Activated CD4-positive, alpha-beta T cell treated with anti-CD3 and anti-CD28 coated beads, Interleukin-2, amount 50 U/mL, for 4 hours (primary cell): ENCODE measurements at regions not wholly inside any gene's neighbourhood (a gene's known extent, or its start where the extent isn't known, plus 50 kb on each side); places are given as distances from the start of the nearest gene placed in this dataset.

Experiments used
- DNase-seq, 2 experiments: peaks; one replicate each; pipeline ENCODE4 v3.0.0-alpha.2; 2020

DNA sequence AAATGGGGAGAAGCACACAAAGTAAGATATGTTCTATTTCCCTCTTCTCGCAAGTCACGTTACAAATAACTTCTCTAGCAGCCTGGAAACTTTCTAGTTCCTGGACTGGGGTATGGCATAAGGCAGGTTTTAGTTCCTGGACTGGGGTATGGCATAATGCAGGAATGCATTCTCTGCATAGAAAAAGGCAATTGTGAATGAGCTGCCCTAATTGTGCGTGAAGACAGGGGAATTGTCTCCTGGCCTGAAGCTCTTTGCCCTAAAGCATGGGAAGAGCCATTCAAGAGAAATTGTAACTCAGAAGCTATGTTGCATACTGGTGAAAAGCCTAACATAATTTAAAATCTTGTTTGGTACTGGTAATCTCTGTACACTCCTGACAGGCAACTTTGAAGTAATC, 54.3 kb upstream of the CBLB start:
- no peak for DNase-seq

DNA sequence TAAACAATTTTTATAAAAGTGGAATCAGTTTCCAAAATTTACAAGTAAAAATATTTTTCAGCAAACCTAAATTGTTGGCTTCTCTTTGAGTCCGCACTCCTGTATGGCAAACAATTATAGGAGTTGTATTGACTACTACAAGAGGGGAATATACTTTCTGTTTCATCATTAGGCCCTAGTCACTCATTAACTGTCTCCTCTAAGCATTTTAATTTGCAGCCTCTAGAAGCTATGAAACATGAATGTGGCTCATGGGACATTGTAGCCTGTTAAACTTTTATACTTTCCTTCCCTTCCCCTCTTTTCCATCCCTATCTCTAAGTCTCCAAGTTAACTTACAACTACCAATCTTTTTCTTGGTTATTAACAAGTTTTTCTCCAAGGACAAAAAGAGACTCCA, 58.9 kb upstream of the CBLB start:
- no peak for DNase-seq

DNA sequence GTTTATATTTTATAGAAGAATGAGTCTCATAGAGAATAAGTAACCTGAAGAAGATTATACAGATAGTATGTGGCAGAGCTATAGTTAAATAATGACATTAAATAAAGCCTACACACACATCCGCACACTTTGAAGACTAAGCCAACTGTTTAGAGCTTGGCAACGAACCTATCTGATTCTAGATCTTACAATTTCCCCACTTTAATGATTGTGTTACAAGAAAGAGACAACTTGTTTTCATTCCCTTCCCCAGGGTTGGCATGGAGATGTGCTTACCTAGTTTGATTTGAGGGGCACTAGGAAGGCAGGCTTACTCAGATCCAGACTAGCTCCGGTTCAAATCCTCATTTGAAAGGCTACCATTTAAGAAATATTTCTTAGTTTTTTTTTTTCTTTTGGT, 61.9 kb upstream of the CBLB start:
- no peak for DNase-seq

- no peak for DNase-seq
Observed at GRCh38 chr3:105931500-105931899, 62.7 kb upstream of the CBLB start.

DNA sequence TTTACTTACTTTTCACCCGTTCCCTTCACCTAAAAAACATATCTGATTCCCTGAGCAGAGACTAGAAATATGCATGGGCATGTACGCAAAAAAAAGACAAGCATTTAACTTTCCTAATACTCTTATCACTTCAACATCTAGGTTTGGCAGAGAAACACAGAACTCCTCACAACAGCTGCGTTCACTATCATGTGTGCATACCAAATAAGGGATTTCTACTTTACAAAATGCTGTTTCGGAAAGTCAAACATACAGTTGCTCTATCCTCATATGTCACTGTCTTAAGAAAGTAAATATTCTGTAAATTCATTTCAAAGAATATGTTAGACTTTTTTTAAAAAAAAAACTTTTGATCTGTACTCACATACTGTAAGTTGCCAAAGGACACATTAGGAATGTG, 65.1 kb upstream of the CBLB start:
- DNase-seq = no peak

DNA sequence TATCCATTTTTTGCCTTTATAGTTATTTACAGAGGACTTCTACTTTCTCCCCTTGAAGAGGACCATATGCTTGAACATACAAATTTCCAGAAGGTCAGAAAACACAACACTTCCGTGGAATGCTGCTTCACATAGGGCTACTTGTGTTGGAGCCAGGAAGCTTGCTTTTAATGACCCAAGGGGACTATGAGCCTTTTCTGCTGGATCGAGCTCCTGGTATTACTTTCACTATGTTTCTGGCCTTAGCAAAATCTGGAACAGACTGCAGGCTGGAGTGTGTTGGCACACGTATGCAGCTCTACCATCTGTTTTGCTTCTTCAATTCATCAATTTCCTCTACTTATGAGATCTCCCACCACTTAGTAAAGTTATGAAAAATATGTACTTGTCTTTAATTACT, 69.3 kb upstream of the CBLB start:
- DNase-seq = no peak

DNA sequence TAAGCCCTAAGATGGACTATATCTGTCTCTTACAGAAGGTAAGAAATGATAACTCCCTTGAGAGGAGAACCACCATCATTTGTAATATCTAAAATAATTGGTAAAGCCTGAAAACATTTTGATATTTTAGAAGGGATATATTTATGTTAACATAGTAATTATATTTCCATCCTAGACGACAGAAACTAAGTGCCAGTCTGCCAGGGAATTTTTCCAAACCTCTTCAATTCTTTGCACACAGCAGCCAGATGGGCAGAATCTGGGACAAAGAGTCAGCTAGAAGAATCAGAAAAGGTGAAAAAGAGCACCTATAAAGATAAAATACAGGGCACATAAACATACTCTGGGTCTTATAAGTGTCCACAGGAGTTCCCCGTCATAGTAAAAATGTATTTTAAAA, 70.0 kb upstream of the CBLB start:
- DNase-seq = no peak

- no peak for DNase-seq
Observed at GRCh38 chr3:105944276-105944675, 75.5 kb upstream of the CBLB start.

DNA sequence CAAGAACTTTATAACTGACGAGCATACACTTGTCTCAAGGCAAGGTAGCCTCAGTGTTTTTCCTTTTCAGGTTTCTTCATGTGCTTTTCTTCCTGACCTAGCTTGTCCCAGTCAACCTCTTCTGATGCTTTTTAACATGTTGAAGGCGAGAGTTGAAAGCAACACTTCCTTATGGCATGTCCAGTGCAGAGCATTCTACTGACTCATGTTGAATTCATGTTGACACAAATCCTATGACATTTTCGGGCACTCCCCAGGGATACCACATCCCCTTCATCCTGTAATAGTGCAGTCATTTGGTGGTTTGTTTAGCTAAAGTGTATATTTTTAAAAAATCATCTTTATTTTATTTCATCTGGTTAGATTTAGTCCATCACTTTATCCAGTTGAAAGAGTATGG, 75.9 kb upstream of the CBLB start:
- DNase-seq = no peak

DNA sequence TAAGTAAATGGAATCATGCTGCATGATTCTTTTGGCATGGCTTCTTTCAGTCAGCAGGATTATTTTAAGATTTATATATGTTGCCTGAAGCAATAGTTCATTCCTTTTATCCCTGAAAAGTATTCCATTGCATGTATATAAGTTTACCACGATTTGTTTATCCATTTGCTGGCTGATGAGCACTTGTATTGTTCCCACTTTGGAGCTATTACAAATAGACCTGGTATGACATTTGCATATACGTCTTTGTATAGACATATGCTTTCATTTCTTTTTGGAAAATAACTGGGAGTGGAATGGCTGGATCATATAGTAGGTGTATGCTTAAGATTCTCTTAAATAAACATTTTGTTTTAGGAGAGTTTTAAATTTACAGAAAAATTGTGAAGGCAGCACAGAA, 79.3 kb upstream of the CBLB start:
- no peak for DNase-seq

DNA sequence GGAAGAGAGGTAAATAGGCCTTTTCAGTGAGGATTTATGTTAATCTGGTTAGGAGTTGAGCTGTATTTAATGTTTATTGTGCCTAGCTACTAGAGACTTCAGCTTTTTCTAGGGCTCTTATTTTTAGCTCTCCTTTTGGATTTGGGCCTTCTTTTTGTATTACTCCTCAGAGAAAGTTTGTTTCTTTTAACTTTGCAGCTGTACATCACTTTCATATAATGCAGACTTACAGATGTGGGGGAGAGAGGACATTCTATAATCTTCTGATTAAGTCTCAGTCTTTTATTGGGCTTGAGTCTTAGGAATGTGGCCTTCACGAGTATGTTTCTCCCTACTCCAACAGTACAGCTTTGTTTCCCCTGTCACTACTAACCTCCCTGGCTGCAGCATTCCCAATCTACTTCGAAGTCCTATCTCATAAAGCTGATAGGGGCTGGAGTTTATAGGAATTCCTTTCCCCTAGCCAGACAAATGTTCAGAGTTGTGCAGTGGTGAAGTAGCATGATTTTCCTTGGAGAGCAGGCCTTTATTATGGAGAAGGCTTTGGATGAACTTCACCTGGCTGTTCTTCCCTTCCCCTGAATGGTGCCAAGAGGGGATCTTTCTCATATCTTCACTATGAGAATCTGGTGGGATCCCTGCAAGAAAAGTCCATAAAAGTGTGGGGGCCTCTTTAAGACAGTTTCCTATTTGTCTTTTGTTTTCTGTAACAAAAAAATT, 82.2 kb upstream of the CBLB start:
- no peak for DNase-seq

DNA sequence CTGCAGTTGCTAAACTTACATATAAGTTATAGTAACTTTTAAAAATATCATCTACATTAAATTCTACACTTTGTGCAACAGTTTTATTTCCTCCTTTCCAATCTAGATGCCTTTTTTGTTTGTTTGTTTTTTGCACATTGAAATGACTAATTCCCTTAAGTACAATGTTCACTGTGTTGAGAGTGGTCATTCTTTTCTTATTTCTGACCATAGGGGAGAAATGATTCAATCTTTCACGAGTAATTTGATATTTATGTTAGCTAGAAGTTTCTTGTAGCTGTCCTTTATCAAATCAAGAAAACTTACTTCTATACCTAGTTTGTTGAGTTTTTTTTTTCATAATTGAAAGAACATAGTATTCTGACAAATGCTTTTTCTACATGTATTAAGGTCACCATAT, 85.0 kb upstream of the CBLB start:
- DNase-seq = no peak

GRCh38 chr3:105956306-105956705, 87.5 kb upstream of the CBLB start:
- DNase-seq = no peak

DNA sequence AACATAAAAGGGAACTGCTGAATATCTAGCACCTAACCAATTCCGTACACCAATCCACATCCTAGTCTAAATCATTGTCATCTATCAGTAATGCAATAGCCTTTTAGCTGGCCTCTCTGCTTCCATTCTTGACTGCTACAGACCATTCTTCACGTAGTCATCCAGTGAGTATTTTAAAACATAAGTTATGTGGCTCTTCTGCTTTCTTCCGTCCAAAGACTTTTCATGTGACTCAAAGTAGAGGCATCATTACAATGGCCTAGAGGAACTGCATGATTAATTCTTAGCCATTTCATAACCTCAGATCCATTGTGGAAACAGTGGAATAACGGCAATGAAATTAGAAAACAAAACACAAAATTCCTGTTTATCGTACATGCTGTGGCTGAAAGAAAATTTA, 88.9 kb upstream of the CBLB start:
- no peak for DNase-seq

GRCh38 chr3:105958237-105959000, 89.6 kb upstream of the CBLB start:
- DNase-seq = no peak

GRCh38 chr3:105959851-105960250, 91.0 kb upstream of the CBLB start:
- DNase-seq = no peak

GRCh38 chr3:105960381-105960780, 91.6 kb upstream of the CBLB start:
- no peak for DNase-seq

DNA sequence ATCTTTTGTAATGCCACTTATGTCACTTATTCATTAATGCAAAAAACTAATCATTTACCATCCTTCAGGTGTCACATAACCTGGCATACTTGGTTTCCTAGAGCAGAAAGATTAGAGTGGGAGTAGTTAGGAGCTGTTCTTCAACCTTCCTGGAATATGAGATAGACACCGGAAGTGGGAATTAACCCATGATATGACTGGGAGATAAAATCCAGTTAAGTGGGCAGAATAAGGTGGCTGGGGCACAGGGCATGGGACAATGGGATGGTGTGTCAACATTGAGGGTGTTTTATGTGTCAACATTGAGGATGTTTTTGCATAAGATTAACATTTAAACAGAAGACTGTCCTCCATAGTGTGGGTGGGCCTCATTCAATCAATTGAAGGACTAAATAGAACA, 94.3 kb upstream of the CBLB start:
- no peak for DNase-seq

GRCh38 chr3:105965384-105965783, 96.6 kb upstream of the CBLB start:
- DNase-seq = no peak

GRCh38 chr3:105967117-105967516, 98.3 kb upstream of the CBLB start:
- DNase-seq = no peak

DNA sequence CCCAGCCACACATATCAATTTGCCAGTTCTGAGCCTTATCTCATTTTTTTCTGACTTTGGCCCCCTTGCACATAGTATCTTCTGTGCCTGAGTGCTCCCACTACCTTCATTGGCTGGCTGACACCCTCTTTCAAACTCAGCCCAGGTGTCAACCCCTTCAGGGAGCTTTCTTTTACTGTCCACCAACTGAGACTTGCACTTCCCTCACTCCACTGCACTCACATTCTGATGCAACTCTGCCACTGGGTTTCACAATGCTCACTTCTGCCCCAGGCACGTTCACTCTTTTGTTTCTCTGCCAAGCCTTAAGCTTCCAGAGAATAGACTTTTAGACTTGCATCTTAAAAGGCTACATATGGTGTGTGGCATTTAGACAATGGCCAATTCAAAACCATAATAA, 101.5 kb upstream of the CBLB start:
- DNase-seq = no peak

DNA sequence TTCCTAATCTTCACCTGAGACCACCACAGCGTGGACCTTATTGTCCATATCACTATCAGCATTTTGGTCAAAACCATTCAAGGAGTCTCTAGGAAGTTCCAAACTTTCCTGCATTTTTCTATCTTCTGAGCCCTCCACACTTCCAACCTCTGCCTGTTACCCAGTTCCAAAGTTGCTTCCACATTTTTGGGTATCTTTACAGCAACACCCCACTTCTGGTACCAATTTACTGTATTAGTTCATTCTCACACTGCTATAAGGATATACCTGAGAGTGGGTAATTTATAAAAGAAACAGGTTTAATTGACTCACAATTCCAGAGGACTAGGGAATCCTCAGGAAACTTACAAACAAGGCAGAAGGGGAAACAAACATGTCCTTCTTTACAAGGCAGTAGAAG, 103.3 kb upstream of the CBLB start:
- no peak for DNase-seq

- no peak for DNase-seq
Observed at GRCh38 chr3:105974381-105974780, 105.6 kb upstream of the CBLB start.

DNA sequence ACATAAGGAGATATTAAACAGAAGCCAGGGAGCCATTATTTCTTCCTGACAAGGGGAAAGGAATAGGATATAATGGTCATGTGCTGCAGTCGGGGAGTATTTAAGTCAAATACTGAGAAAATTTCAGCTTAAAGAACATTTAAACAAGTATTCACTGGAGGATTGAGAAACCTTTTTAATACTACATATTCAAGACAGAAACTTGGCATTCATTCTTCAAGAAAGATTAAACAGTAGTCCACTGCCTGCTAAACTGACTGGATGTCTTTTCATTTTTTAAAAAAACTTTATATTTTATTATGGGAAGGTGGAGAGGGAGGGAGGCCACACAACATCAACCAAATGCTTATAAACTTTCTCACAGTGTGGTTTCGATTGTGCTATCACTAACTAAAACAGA, 107.4 kb upstream of the CBLB start:
- no peak for DNase-seq

GRCh38 chr3:105979961-105980360, 111.1 kb upstream of the CBLB start:
- no peak for DNase-seq
